ENCODE measurements at regions not wholly inside any gene's neighbourhood (a gene's known extent, or its start where the extent isn't known, plus 50 kb on each side); places are given as distances from the start of the nearest gene placed in this dataset.

DNA sequence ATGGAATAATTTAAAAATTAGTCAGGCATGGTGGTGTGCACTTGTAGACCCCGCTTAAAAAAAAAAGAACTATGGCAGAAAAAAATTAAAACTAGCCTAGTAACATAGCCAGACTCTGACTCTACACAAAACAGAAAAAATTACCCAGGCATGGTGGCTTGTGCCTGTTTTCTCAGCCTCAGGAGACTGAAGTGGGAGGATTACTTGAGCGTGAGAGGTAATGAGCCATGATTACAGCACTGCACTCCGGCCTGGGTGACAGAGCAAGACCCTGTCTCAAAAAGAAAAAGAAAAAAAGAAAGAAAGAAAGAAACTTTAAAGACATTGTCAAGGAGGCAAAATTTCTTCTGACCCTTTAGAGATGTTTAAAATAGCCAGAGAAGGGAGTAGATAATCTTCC is 109.0 kb upstream of the TMEM106B start:
- WGBS (ENCODE audit: insufficient coverage) = no CpG with 5 or more reads among the region's 3 CpGs
- TF ChIP-seq, protein P1, sequence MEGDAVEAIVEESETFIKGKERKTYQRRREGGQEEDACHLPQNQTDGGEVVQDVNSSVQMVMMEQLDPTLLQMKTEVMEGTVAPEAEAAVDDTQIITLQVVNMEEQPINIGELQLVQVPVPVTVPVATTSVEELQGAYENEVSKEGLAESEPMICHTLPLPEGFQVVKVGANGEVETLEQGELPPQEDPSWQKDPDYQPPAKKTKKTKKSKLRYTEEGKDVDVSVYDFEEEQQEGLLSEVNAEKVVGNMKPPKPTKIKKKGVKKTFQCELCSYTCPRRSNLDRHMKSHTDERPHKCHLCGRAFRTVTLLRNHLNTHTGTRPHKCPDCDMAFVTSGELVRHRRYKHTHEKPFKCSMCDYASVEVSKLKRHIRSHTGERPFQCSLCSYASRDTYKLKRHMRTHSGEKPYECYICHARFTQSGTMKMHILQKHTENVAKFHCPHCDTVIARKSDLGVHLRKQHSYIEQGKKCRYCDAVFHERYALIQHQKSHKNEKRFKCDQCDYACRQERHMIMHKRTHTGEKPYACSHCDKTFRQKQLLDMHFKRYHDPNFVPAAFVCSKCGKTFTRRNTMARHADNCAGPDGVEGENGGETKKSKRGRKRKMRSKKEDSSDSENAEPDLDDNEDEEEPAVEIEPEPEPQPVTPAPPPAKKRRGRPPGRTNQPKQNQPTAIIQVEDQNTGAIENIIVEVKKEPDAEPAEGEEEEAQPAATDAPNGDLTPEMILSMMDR (IDR thresholded peaks at IDR 0.05) = no peak
- intact Hi-C loops (cut with micrococcal nuclease) = no loop called here

DNA sequence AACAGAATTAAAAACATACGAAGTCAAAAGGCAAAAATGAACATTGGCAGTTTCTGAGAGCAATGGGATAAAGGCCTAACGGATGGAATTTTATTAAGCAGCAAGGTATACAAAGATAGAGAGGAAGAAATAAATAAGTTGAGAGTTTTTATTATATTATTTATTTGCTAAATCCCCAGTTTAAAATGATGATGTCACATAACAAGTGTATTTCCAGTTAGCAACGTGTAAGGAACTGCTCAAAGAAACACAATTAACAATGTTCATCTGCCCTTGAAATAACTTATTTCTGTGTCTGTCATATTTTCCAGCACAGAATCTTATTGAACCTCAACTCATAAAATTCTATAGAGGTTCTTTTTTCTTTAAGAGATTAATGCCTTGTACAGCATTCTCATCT is 108.6 kb upstream of the TMEM106B start:
- Histone ChIP-seq H3K27ac (ENCODE audit: low read depth in 1 of 2, low read length in 2 of 2) (no peak overlapping the region), H3K9me3 (replicated peaks in 1 of 2; ENCODE audit: control insufficient read depth in 1 of 2, insufficient read depth in 1 of 2, low read length in 2 of 2) (no peaks in the 10 kb centered on the region), H4K20me1 (ENCODE audit: insufficient read depth, low read length) (no peaks in the 10 kb centered on the region), H3K4me3 (replicated peaks in 1 of 3; ENCODE audit: low read depth in 2 of 3, low read length in 3 of 3) (no peak overlapping the region), H3K9ac (ENCODE audit: insufficient read depth, low read length, poor library complexity, severe bottlenecking) (no peak overlapping the region), H3K4me2 (replicated peaks; ENCODE audit: extremely low read depth, low read length, poor library complexity, severe bottlenecking) (no peak overlapping the region), H3K27me3 (ENCODE audit: control insufficient read depth in 2 of 2, insufficient read depth in 2 of 2, low read length in 2 of 2) (no peaks in the 10 kb centered on the region), H3K79me2 (ENCODE audit: insufficient read depth, low read length) (no peaks in the 10 kb centered on the region), H2AFZ (ENCODE audit: insufficient read depth, low read depth, low read length, poor library complexity, severe bottlenecking) (no peak overlapping the region), H3K36me3 (replicated peaks in 1 of 2; ENCODE audit: control insufficient read depth in 1 of 2, insufficient read depth in 2 of 2, low read length in 2 of 2) (no peaks in the 10 kb centered on the region), H3K4me1 (ENCODE audit: control insufficient read depth in 1 of 2, insufficient read depth in 2 of 2, low read length in 2 of 2) (no peaks in the 10 kb centered on the region)
- WGBS (ENCODE audit: insufficient coverage) = no CpG with 5 or more reads among the region's 3 CpGs
- Mint-ChIP-seq H3K4me3 (no peak overlapping the region), H3K27me3 (ENCODE audit: low read depth in 3 of 3) (peaks cover 0 to 4% (median 2%) of the 10 kb centered on the region in 3 donors), H3K36me3 (no peaks in the 10 kb centered on the region), H3K27ac (no peak overlapping the region), H3K4me1 (no peaks in the 10 kb centered on the region), H3K9me3 (peaks cover 0 to 13% (median 3%) of the 10 kb centered on the region in 7 donors)
- TF ChIP-seq, protein P1 (IDR thresholded peaks at IDR 0.05) = no peak
- intact Hi-C loops (cut with micrococcal nuclease) = no loop called here
- no peak for DNase-seq

More for the DNA sequence above, 109.0 kb upstream of the TMEM106B start:
- no peak overlapping the region for H3K4me3 ChIP-seq (replicated peaks in 1 of 3; ENCODE audit: low read depth in 2 of 3, low read length in 3 of 3)
- H3K36me3 Mint-ChIP-seq = no peaks in the 10 kb centered on the region
- H3K9me3 ChIP-seq (replicated peaks in 1 of 2; ENCODE audit: control insufficient read depth in 1 of 2, insufficient read depth in 1 of 2, low read length in 2 of 2) = no peaks in the 10 kb centered on the region
- H4K20me1 ChIP-seq (ENCODE audit: insufficient read depth, low read length) = no peaks in the 10 kb centered on the region
- H3K27me3 Mint-ChIP-seq (ENCODE audit: low read depth in 3 of 3) = peaks cover 0 to 4% (median 2%) of the 10 kb centered on the region in 3 donors
- DNase-seq = no peak
- H3K79me2 ChIP-seq (ENCODE audit: insufficient read depth, low read length) = no peaks in the 10 kb centered on the region
- no peak overlapping the region for H2AFZ ChIP-seq (ENCODE audit: insufficient read depth, low read depth, low read length, poor library complexity, severe bottlenecking)
- no peaks in the 10 kb centered on the region for H3K27me3 ChIP-seq (ENCODE audit: control insufficient read depth in 2 of 2, insufficient read depth in 2 of 2, low read length in 2 of 2)
- no peaks in the 10 kb centered on the region for H3K4me1 ChIP-seq (ENCODE audit: control insufficient read depth in 1 of 2, insufficient read depth in 2 of 2, low read length in 2 of 2)
- no peaks in the 10 kb centered on the region for H3K36me3 ChIP-seq (replicated peaks in 1 of 2; ENCODE audit: control insufficient read depth in 1 of 2, insufficient read depth in 2 of 2, low read length in 2 of 2)
- no peaks in the 10 kb centered on the region for H3K4me1 Mint-ChIP-seq
- peaks cover 0 to 13% (median 3%) of the 10 kb centered on the region in 7 donors for H3K9me3 Mint-ChIP-seq
- H3K4me3 Mint-ChIP-seq = no peak overlapping the region
- H3K9ac ChIP-seq (ENCODE audit: insufficient read depth, low read length, poor library complexity, severe bottlenecking) = no peak overlapping the region
- no peak overlapping the region for H3K27ac Mint-ChIP-seq
- H3K4me2 ChIP-seq (replicated peaks; ENCODE audit: extremely low read depth, low read length, poor library complexity, severe bottlenecking) = no peak overlapping the region
- no peak overlapping the region for H3K27ac ChIP-seq (ENCODE audit: low read depth in 1 of 2, low read length in 2 of 2)
